Suppressor macrophage (primary cell): ENCODE measurements at regions not wholly inside any gene's neighbourhood (a gene's known extent, or its start where the extent isn't known, plus 50 kb on each side); places are given as distances from the start of the nearest gene placed in this dataset.

Experiments
- DNase-seq, 4 experiments: peaks; one replicate each; pipeline ENCODE4 v3.0.0-alpha.2; 2020 to 2022

- DNase-seq, result no peak
These were observed 333.0 kb downstream of the GRB14 start for GRCh38 chr2:164288235-164288634.

- DNase-seq, result no peak
These were observed 334.2 kb downstream of the GRB14 start for GRCh38 chr2:164287056-164287455.

GRCh38 chr2:164285576-164285975, 335.7 kb downstream of the GRB14 start:
- no peak for DNase-seq

GRCh38 chr2:164281896-164282295, 339.4 kb downstream of the GRB14 start:
- no peak for DNase-seq

GRCh38 chr2:164275659-164276058, 345.6 kb downstream of the GRB14 start:
- no peak for DNase-seq

- no peak for DNase-seq
These were observed 360.8 kb downstream of the GRB14 start for GRCh38 chr2:164260506-164260905.

GRCh38 chr2:164257742-164258141, 363.5 kb downstream of the GRB14 start:
- DNase-seq, result no peak

GRCh38 chr2:164252568-164253287, 368.6 kb downstream of the GRB14 start:
- DNase-seq, result no peak

- DNase-seq, result no peak
These were observed 378.0 kb downstream of the GRB14 start for GRCh38 chr2:164243315-164243714.

- DNase-seq, result no peak
These were observed 378.9 kb downstream of the GRB14 start for GRCh38 chr2:164242409-164242808.

GRCh38 chr2:164234074-164234473, 387.2 kb downstream of the GRB14 start:
- no peak for DNase-seq

- no peak for DNase-seq
These were observed 397.3 kb downstream of the GRB14 start for GRCh38 chr2:164224007-164224406.

GRCh38 chr2:164221473-164221872, 399.8 kb downstream of the GRB14 start:
- no peak for DNase-seq

- no peak for DNase-seq
These were observed 401.0 kb downstream of the GRB14 start for GRCh38 chr2:164220265-164220664.

- no peak for DNase-seq
These were observed 407.4 kb downstream of the GRB14 start for GRCh38 chr2:164213916-164214315.

GRCh38 chr2:164205347-164205746, 415.9 kb downstream of the GRB14 start:
- DNase-seq, result no peak

- DNase-seq, result peak in 1 of 4 experiments; percentile 0
These were observed 418.2 kb downstream of the GRB14 start for GRCh38 chr2:164203131-164203530.

- DNase-seq, result no peak
These were observed 423.0 kb downstream of the GRB14 start for GRCh38 chr2:164198256-164198655.

GRCh38 chr2:164190700-164191099, 430.6 kb downstream of the GRB14 start:
- DNase-seq, result no peak

- no peak for DNase-seq
These were observed 431.4 kb downstream of the GRB14 start for GRCh38 chr2:164189851-164190250.

GRCh38 chr2:164187121-164187520, 434.2 kb downstream of the GRB14 start:
- DNase-seq, result peak in 2 of 4 experiments; percentile 15 to 17

GRCh38 chr2:164186591-164186990, 434.7 kb downstream of the GRB14 start:
- no peak for DNase-seq

- DNase-seq, result no peak
These were observed 439.1 kb downstream of the GRB14 start for GRCh38 chr2:164182116-164182627.

- no peak for DNase-seq
These were observed 442.3 kb downstream of the GRB14 start for GRCh38 chr2:164178835-164179465.
